ENCODE measurements at regions not wholly inside any gene's neighbourhood (a gene's known extent, or its start where the extent isn't known, plus 50 kb on each side); places are given as distances from the start of the nearest gene placed in this dataset.

GRCh38 chr12:116381744-116382685, 104.5 kb upstream of the MED13L start:
- DNase-seq (ENCODE audit: low spot score) = peak; percentile 53

DNA sequence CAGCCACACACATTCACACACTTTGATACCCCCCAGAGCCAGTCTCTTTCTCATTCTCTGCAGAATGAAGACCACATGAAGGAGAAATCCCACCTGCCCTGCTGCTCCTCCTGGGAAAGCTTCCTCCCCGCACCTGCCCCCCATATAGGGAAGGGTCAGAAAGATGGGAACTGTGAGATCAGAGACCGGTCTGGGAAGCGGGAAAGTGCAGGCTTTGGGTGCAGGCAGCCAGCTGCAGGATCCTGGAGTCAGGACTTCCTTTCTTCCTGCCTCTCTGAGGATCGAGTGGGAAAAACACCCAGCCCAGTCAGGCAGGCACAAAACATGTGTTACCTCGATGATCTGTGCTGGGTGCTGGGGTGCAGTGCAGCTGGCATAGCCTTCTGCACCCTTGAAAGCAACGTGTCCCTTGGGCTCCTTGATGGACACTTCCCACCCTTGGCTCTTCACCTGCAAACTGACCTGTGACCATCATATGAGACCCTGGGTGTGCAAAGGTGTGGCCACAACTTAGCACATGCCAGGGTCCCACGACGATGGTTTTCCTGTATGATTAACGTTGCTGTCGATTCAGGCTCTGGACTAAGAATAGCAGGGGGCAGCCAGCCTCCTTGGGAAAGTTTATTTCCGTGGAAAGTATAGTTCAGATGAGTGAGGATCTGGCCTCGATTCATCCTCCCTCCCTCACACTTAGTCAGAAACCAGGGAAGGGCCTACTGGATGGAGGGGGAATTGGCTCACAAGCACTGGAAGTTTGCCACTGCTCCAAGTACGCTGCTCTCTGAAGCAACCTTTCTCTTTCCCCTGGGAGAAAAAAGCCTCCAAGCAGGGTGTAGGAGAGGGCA, 105.4 kb upstream of the MED13L start:
- no peak for DNase-seq (ENCODE audit: low spot score)

DNA sequence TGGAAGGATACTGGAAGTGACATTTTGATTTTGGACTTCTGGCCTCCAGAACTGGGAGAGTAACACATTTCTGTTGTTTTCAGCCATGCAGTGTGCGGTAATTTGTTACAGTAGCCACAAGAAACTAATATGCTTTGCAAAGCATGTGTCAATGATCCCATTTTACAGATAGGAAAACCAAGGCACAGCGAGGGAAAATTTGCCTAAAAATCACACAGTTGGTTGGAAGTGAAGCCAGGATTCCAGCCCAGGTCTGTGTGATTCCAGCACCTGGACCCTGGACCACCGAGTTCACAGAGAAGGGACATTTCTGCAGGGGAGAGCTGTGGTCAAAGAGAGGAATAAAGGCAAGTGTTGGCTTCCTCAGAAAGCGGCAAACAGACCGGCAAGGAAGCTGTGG, 106.7 kb upstream of the MED13L start:
- no peak for DNase-seq (ENCODE audit: low spot score)

DNA sequence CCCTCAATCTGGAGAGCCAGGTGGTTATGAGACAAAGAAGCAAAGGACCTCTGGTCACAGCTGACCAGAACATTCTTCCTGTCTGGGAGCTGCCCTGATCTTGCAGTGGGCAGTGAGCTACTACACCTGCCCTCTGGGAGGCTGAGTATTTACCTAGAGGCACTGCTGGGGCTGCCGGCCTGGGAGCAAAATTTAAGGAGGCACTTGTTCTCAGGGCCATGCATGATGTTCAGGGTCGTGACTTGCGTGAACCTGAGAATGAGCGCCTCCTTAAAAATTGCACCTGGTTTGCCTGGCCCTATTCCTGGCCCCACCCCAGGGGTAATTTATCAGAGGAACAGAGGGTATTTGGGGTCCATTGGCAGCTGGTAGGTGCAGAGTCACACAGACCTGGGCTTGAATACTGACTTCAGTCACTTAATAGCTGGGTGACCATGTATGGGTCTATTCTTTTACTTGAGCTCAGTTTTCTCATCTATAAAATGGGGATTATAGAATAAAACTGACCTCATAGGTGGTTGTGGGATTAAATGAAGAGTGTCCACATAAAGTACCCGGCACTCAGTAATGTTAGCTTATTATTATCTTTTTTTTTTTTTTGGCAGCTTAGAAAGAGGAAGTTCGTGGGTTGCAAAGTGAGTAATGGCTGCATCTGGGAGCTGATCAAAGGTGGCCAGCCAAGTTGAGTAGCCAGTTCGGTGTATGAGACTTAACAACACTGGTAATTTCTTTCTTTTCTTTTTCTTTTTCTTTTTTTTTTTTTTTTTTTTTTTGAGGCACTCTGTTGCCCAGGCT, 107.4 kb upstream of the MED13L start:
- peak; percentile 57 for DNase-seq (ENCODE audit: low spot score)

GRCh38 chr12:116385486-116386217, 108.2 kb upstream of the MED13L start:
- DNase-seq (ENCODE audit: low spot score) = no peak

GRCh38 chr12:116389326-116389725, 111.8 kb upstream of the MED13L start:
- no peak for DNase-seq (ENCODE audit: low spot score)

DNA sequence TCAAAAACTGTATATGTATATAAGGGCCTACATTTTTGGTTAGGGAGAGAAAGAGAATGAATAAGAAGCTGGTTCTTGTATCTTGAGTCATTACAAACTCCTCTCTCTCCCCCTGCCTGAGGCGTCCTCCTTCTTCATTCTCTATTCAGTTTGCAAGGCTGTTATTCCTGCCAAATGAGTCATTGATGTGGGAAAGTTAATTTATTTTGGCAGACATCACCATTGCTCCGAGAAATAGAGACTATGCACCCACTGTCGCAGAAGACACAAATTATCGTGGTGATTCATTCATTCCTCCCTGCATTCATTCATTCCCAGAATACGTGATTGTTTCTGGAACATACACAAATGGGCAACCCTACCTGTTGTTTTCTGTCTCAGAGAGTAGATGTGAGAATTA, 112.5 kb upstream of the MED13L start:
- no peak for DNase-seq (ENCODE audit: low spot score)

DNA sequence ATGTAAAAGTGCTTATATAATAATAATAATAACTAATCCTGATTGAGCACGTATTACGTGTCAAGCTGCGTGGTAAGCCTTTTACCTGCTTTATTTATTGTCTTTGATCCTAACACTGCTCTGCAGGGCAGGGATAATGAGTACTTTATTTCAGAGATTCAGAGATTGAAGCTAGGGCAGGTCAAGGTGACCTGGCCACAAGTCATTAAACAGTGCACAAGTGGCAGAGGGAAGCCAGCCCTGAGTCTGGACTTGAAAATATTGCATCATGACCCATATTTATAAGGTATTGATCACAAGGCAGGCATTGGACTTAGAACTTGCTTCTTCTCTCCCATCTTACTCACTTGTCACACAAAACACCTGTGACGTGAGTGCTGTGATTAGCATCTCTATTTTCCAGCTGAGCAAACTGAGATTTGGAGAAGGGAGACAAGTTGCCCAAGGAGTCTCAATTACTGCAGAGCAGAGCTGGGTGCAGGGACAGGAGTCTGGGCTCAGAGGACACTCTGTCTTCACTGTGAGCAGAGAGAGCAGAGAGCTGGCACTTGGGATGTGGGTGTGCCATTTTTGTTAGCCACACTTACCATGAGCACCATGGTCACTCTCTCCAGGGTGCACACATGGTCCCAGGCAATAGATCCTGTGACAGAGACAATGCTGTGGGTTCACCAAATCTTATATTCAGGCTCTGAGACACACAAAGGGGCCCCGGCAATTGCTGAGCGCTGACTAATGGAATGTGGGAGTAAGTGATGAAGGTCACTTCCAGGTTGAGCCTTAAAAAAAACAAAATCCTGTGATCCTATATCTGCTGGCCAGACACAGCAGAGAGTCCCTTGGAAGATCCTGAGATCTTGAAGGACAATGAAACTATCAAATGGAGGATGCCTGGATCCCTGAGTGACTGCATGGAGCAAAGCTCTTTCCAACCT, 113.2 kb upstream of the MED13L start:
- DNase-seq (ENCODE audit: low spot score) = no peak

- DNase-seq (ENCODE audit: low spot score) = no peak
Observed at GRCh38 chr12:116391501-116391900, 114.0 kb upstream of the MED13L start.

- no peak for DNase-seq (ENCODE audit: low spot score)
Observed at GRCh38 chr12:116392061-116392460, 114.6 kb upstream of the MED13L start.

DNA sequence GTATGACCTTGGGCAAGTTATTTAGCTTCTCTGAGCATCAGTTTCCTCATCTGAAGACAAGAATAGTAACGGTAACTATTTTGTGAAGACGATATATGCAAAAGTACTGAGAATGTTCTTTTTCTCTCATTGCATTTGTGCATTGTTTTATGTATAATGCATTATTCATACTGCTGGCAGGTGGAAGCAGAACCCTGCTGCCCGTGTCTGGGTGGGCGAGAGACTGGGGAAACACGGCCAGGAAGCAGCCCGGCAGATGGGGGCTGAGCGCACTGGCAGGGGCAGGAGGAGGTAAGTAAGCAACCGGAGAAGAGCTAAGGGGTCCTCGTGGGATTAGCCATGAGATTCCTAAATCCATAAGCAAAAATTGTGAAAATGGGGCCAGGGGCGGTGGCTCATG, 115.8 kb upstream of the MED13L start:
- DNase-seq (ENCODE audit: low spot score) = no peak

DNA sequence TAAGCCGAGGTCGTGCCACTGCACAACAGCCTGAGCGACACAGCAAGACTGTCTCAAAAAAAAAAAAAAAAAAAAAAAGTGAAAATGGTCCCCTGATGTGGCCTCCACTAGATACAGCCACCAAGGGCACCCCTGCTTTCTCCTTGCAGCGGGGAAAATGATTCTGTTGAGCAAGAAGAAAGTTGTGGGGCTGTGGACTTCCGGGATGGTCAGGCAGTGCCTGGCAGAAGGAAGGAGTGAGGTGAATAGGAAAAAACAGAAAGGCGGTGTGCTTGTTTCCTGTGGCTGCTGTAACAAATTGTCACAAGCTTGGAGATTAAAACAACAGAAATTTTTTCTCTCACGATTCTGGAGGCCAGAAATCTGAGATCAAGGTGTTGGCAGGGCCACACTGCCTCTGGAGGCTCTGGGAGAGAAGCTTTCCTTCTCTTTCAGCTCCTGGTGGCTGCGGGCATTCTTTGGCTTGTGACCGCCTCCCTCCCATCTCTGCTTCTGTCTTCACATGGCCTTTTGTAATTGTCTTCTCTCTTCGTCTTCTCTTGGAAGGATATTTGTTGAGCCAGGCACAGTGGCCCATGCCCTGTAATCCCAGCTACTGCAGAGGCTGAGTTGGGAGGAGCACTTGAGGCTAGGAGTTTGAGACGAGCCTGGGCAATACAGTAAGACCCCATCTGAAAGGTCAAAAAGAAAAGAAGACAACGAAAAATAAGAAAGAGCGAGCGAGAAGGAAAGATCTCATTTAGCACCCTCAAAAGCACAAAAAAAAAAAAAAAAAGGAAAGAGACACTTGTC, 116.6 kb upstream of the MED13L start:
- no peak for DNase-seq (ENCODE audit: low spot score)

- DNase-seq (ENCODE audit: low spot score) = no peak
Observed at GRCh38 chr12:116395396-116395795, 117.9 kb upstream of the MED13L start.

DNA sequence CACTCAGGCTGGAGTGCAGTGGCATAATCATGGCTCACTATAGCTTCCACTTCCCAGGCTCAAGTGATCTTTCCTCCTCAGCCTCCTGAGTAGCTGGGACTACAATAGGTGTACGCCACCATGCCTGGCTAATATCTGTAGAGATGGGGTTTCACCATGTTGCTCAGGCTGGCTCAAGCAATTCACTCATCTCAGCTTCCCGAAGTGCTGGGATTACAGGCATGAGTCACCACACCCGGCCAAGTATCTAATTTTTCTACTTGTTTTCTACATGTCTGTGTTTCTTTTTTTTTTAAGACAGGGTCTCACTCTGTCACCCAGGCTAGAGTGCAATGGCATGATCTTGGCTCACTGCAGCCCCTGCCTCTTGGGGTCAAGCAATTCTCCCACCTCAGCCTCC, 119.7 kb upstream of the MED13L start:
- no peak for DNase-seq (ENCODE audit: low spot score)

GRCh38 chr12:116398193-116398592, 120.7 kb upstream of the MED13L start:
- no peak for DNase-seq (ENCODE audit: low spot score)

DNA sequence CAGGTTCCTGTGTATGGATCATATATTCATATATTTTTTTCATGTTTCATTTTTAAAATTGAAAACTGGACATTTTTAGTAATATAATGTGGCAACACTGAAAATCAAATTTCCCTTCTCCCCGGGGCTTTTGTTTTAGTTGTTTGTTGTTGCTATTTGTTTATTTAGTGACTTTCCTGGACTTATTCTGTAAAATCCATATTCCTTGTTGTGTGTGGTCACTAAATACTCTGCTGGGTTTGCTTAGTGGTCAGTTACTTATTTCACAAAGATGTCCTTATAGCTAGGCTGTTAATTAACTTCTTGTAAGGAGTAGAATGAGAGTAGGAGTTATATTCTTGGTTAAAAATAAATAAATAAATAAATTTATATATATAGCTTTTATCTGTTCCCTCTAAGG, 121.6 kb upstream of the MED13L start:
- no peak for DNase-seq (ENCODE audit: low spot score)

DNA sequence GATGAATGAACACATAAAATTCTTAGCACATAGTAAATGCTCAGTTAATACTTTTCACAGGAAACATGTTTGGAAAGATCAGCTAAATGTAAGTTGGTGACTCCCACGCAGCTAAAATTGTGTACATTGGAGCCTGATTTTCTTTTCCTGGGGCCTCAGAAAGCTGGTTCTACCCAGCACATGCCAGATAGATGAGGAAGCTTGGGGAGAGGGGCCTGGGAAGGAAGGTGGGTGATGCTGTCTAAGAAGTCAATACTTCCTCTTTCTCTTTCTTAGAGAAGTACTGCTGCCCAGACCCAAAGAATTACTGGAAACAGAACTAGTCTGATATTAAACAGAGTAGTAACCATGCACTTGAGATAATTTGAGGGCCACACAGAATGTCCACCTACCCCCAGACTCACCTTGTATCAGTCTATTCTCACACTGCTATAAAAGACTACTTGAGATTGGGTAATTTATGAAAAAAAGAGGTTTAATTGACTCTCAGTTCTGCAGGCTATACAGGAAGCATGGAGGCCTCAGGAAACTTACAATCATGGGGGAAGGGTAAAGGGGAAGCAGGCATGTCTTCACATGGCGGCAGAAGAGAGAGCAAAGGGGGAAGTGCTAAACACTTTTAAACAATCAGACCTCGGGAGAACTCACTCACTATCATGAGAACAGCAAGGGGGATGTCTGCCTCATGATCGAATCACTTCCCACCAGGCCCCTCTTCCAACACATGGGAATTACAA, 123.3 kb upstream of the MED13L start:
- no peak for DNase-seq (ENCODE audit: low spot score)

DNA sequence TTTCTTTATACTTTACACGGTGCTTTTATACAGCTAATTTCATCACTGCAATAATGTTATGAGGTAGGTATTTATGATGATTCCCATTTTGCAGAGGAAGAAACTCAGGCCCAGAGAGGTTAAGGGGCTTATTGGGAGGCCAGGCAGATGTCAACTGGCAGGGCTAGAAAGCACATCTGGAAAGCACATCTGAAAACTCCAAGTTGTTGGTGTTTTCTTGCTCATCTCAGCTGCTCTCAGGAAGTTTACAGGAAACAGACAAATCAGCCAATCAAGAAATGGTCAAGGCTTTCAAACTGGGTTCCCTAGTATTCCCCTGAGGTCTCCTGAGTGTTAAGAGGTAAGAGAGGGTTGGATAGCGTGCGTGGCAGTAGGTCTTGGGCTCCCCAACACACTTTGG, 124.1 kb upstream of the MED13L start:
- DNase-seq (ENCODE audit: low spot score) = no peak

Measured in iPS-NIHi11 (cell line).